ENCODE measurements at regions not wholly inside any gene's neighbourhood (a gene's known extent, or its start where the extent isn't known, plus 50 kb on each side); places are given as distances from the start of the nearest gene placed in this dataset.

DNA sequence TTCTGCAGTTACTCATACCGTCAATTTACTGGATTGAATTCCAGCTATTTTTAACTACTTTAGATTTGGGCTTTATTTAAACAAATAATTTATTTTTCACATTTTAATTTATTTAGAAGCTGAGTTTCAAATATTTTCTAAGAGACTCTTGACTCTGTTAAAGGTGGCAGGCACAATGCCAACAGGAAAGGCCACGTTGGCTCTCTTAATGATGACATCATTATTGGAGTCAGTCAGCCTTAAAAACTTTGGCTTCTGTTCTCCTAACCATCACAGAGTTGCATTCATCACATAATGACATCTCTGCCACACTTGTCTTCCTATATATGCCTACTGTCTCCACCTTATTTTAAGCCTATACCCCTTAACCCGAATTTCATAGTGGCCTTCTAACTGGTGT lies 172.3 kb upstream of the PLPPR1 start:
- no peak for TF ChIP-seq FOXP2 (optimal IDR thresholded peaks at IDR 0.05; ENCODE audit: borderline replicate concordance, extremely low read depth, extremely low read length, insufficient read depth)
- TF ChIP-seq SIN3A (IDR thresholded peaks at IDR 0.05; ENCODE audit: borderline replicate concordance, insufficient read depth, low read length) = no peak
- TF ChIP-seq TAF1 (IDR thresholded peaks at IDR 0.05; ENCODE audit: borderline replicate concordance, insufficient read depth, low read length) = no peak
- no peak for TF ChIP-seq REST (IDR thresholded peaks at IDR 0.05; ENCODE audit: insufficient read depth in 1 of 2, low read depth in 2 of 2, low read length in 2 of 2)
- TF ChIP-seq POLR2AphosphoS5 (IDR thresholded peaks at IDR 0.05; ENCODE audit: low read depth, low read length) = no peak

DNA sequence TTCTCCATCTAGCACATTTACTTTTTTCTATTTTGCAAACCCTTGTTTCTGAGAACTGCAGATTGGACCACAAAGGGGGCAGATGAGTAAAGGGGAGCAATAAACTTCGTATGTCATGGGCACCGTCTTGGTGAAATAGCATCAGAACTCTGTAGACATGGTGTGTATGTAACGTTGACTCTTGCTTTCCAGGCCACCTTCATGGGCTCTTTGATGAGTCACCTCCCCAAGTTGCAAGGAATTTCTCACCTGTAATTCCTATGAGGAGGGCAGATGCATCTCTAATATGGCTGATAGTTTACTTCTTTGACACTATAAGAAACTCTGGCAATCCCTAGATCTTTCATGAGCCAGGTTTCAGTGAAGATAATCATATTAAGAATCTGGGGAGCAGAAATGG lies 163.4 kb upstream of the PLPPR1 start:
- no peak for TF ChIP-seq SIN3A (IDR thresholded peaks at IDR 0.05; ENCODE audit: borderline replicate concordance, insufficient read depth, low read length)
- TF ChIP-seq REST (IDR thresholded peaks at IDR 0.05; ENCODE audit: insufficient read depth in 1 of 2, low read depth in 2 of 2, low read length in 2 of 2) = no peak
- TF ChIP-seq POLR2AphosphoS5 (IDR thresholded peaks at IDR 0.05; ENCODE audit: low read depth, low read length) = no peak
- TF ChIP-seq FOXP2 (optimal IDR thresholded peaks at IDR 0.05; ENCODE audit: borderline replicate concordance, extremely low read depth, extremely low read length, insufficient read depth) = no peak
- no peak for TF ChIP-seq TAF1 (IDR thresholded peaks at IDR 0.05; ENCODE audit: borderline replicate concordance, insufficient read depth, low read length)

GRCh38 chr9:100865648-100866047 lies 162.9 kb upstream of the PLPPR1 start:
- TF ChIP-seq SIN3A (IDR thresholded peaks at IDR 0.05; ENCODE audit: borderline replicate concordance, insufficient read depth, low read length) (no peak), REST (IDR thresholded peaks at IDR 0.05; ENCODE audit: insufficient read depth in 1 of 2, low read depth in 2 of 2, low read length in 2 of 2) (no peak), FOXP2 (optimal IDR thresholded peaks at IDR 0.05; ENCODE audit: borderline replicate concordance, extremely low read depth, extremely low read length, insufficient read depth) (no peak), POLR2AphosphoS5 (IDR thresholded peaks at IDR 0.05; ENCODE audit: low read depth, low read length) (no peak), TAF1 (IDR thresholded peaks at IDR 0.05; ENCODE audit: borderline replicate concordance, insufficient read depth, low read length) (no peak)

- TF ChIP-seq REST (IDR thresholded peaks at IDR 0.05; ENCODE audit: insufficient read depth in 1 of 2, low read depth in 2 of 2, low read length in 2 of 2) (no peak), FOXP2 (optimal IDR thresholded peaks at IDR 0.05; ENCODE audit: borderline replicate concordance, extremely low read depth, extremely low read length, insufficient read depth) (no peak), SIN3A (IDR thresholded peaks at IDR 0.05; ENCODE audit: borderline replicate concordance, insufficient read depth, low read length) (no peak), TAF1 (IDR thresholded peaks at IDR 0.05; ENCODE audit: borderline replicate concordance, insufficient read depth, low read length) (no peak), POLR2AphosphoS5 (IDR thresholded peaks at IDR 0.05; ENCODE audit: low read depth, low read length) (no peak)
These were observed 159.2 kb upstream of the PLPPR1 start for GRCh38 chr9:100869326-100869725.

DNA sequence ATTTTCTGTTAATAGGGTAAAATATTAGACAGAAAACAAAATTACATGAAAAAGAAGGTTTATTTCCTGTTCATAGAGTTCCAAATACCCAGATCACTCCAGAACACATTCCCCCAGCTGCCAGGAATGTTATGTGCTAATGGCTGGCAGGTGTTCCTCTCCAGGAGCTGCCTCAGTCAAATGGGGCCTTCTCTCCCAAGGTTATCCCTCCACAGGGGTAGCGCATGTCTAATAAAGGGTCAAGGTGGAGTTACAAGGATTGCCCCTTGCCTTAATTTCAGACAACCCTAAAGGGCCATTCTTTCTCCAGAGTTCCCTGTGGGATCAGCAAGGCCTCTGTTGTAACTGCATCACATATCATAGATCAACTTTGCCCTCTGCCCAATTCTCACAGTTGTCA lies 148.6 kb upstream of the PLPPR1 start:
- TF ChIP-seq TAF1 (IDR thresholded peaks at IDR 0.05; ENCODE audit: borderline replicate concordance, insufficient read depth, low read length) (no peak), REST (IDR thresholded peaks at IDR 0.05; ENCODE audit: insufficient read depth in 1 of 2, low read depth in 2 of 2, low read length in 2 of 2) (no peak), POLR2AphosphoS5 (IDR thresholded peaks at IDR 0.05; ENCODE audit: low read depth, low read length) (no peak), FOXP2 (optimal IDR thresholded peaks at IDR 0.05; ENCODE audit: borderline replicate concordance, extremely low read depth, extremely low read length, insufficient read depth) (no peak), SIN3A (IDR thresholded peaks at IDR 0.05; ENCODE audit: borderline replicate concordance, insufficient read depth, low read length) (no peak)
